DOHH2 (cell line): ENCODE measurements at regions not wholly inside any gene's neighbourhood (a gene's known extent, or its start where the extent isn't known, plus 50 kb on each side); places are given as distances from the start of the nearest gene placed in this dataset.

Experiments
- H3F3A ChIP-seq: fragments of 200-600 bp; sonication (generic), shearing (Covaris generic); 2 replicates; pipeline ENCODE4 v1.6.0; 2016; ENCODE audit warnings: antibody characterized with exemption, mild to moderate bottlenecking; ENCODE audit not compliant: control insufficient read depth, insufficient read depth
- H3K27ac ChIP-seq: fragments of 200-600 bp; sonication (generic); 2 replicates; pipeline ENCODE4 v1.5.1; 2014; ENCODE audit warnings: low read depth, mild to moderate bottlenecking, low read length, moderate library complexity
- H3K27me3 ChIP-seq: fragments of 200-600 bp; sonication (generic); 2 replicates; pipeline ENCODE4 v1.6.1; 2014; ENCODE audit warnings: mild to moderate bottlenecking, low read length, mixed read lengths; ENCODE audit not compliant: control insufficient read depth
- H3K36me3 ChIP-seq: fragments of 200-600 bp; sonication (generic); 2 replicates; pipeline ENCODE4 v1.6.1; 2014; ENCODE audit warnings: mild to moderate bottlenecking, low read length, moderate library complexity, mixed read lengths; ENCODE audit not compliant: control insufficient read depth
- H3K4me1 ChIP-seq: fragments of 200-600 bp; sonication (generic); 2 replicates; pipeline ENCODE4 v1.6.1; 2014; ENCODE audit warnings: mild to moderate bottlenecking, low read length, mixed read lengths; ENCODE audit not compliant: control insufficient read depth
- H3K4me2 ChIP-seq: fragments of 200-600 bp; sonication (generic); 2 replicates; pipeline ENCODE4 v1.6.0; 2014; ENCODE audit warnings: mild to moderate bottlenecking, low read length, moderate library complexity
- H3K4me3 ChIP-seq: fragments of 200-600 bp; sonication (generic); 2 replicates; pipeline ENCODE4 v1.5.1; 2014; ENCODE audit warnings: mild to moderate bottlenecking, low read length, mixed read lengths
- H3K79me2 ChIP-seq: fragments of 200-600 bp; sonication (generic); 2 replicates; pipeline ENCODE4 v1.6.1; 2014; ENCODE audit warnings: mild to moderate bottlenecking, low read length, mixed read lengths; ENCODE audit not compliant: control insufficient read depth
- H3K9me2 ChIP-seq: fragments of 200-600 bp; sonication (generic); replicated peaks from 2 replicates; pipeline ENCODE4 v1.6.1; 2014; ENCODE audit warnings: mild to moderate bottlenecking, low read length, mixed read lengths; ENCODE audit not compliant: control insufficient read depth
- H3K9me3 ChIP-seq: fragments of 200-600 bp; sonication (generic); 2 replicates; pipeline ENCODE4 v1.6.1; 2014; ENCODE audit warnings: antibody characterized with exemption, low read length, mixed read lengths; ENCODE audit not compliant: control insufficient read depth, insufficient read depth
- H4K20me1 ChIP-seq: fragments of 200-600 bp; sonication (generic); 2 replicates; pipeline ENCODE4 v1.6.0; 2014; ENCODE audit warnings: low read depth, mild to moderate bottlenecking, antibody characterized with exemption, low read length, moderate library complexity; ENCODE audit not compliant: control insufficient read depth, insufficient read depth
- CTCF ChIP-seq: fragments of 200-600 bp; sonication (generic); IDR thresholded peaks from one replicate; pipeline ENCODE4 v1.5.1; 2014; ENCODE audit warnings: antibody characterized with exemption, mild to moderate bottlenecking, low read depth, low read length; ENCODE audit not compliant: poor library complexity, severe bottlenecking
- EZH2phosphoT487 ChIP-seq: fragments of 200-600 bp; sonication (generic); IDR thresholded peaks from 2 replicates; pipeline ENCODE4 v1.6.1; 2017; ENCODE audit warnings: borderline replicate concordance, mild to moderate bottlenecking, antibody characterized with exemption, low read length, moderate library complexity, mixed read lengths

DNA sequence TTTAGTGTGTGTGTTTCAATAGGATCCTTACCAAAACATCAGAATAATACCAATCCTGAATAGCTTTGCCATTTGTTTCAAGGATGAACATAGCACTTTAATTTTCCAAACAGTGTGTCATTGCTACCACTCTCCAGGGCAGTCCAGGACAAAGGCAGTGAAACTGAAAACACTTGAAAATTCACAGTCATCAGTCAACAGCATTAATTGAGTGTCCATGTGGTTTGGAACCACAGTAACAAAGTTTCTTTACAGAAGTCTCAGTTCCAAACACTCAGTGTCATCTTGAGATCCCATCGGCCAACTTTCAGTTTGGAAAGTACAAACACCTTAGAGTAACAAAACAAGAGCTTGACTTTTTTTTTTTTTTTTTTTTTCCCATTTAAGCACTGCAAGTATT, 228.4 kb upstream of the SOX5 start:
- H3K4me2 ChIP-seq = no peak overlapping the region
- no peak for TF ChIP-seq CTCF
- H3K79me2 ChIP-seq = no peaks in the 10 kb centered on the region
- H3K4me3 ChIP-seq = no peak overlapping the region
- H4K20me1 ChIP-seq = no peaks in the 10 kb centered on the region
- no peaks in the 10 kb centered on the region for H3K36me3 ChIP-seq
- H3K27ac ChIP-seq = no peak overlapping the region
- H3K9me3 ChIP-seq = no peaks in the 10 kb centered on the region
- no peaks in the 10 kb centered on the region for H3K9me2 ChIP-seq
- no peaks in the 10 kb centered on the region for H3K4me1 ChIP-seq
- H3F3A ChIP-seq = no peaks in the 10 kb centered on the region
- no peaks in the 10 kb centered on the region for H3K27me3 ChIP-seq

- H3F3A ChIP-seq = no peaks in the 10 kb centered on the region
- no peaks in the 10 kb centered on the region for H3K27me3 ChIP-seq
- no peaks in the 10 kb centered on the region for H3K79me2 ChIP-seq
- H3K4me3 ChIP-seq = no peak overlapping the region
- no peak overlapping the region for H3K4me2 ChIP-seq
- H4K20me1 ChIP-seq = no peaks in the 10 kb centered on the region
- no peaks in the 10 kb centered on the region for H3K36me3 ChIP-seq
- H3K9me2 ChIP-seq = no peaks in the 10 kb centered on the region
- no peak overlapping the region for H3K27ac ChIP-seq
- TF ChIP-seq EZH2phosphoT487 (no peak), CTCF (no peak)
- no peaks in the 10 kb centered on the region for H3K4me1 ChIP-seq
- H3K9me3 ChIP-seq = no peaks in the 10 kb centered on the region
These were observed 226.5 kb upstream of the SOX5 start for GRCh38 chr12:24175929-24176328.

DNA sequence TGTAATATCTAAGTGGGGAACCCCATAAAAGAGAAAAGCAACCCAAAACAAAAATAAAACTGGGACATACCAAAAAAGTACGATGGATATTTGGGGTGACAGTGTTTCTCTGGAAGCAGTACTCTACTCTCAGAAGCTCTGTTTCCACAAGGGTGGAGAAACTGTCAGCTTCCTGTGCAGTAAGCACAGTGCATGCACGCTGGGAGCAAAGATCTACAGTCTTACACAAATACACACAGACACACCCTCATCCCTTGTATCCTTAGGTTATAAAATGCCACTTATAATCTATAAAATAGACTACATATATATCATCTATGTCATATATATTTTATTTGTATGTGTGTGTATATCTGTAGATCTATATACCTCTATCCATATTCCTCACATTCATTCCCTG, 225.8 kb upstream of the SOX5 start:
- Histone ChIP-seq H3K79me2 (no peaks in the 10 kb centered on the region), H3F3A (no peaks in the 10 kb centered on the region), H3K4me2 (no peak overlapping the region), H3K27me3 (no peaks in the 10 kb centered on the region), H4K20me1 (no peaks in the 10 kb centered on the region), H3K9me2 (no peaks in the 10 kb centered on the region), H3K36me3 (no peaks in the 10 kb centered on the region), H3K9me3 (no peaks in the 10 kb centered on the region), H3K27ac (no peak overlapping the region), H3K4me3 (no peak overlapping the region), H3K4me1 (no peaks in the 10 kb centered on the region)
- TF ChIP-seq EZH2phosphoT487 (no peak), CTCF (no peak)

- Histone ChIP-seq H3K4me2 (no peak overlapping the region), H3K36me3 (no peaks in the 10 kb centered on the region), H3K79me2 (no peaks in the 10 kb centered on the region), H3F3A (no peaks in the 10 kb centered on the region), H3K27me3 (no peaks in the 10 kb centered on the region), H3K4me3 (no peak overlapping the region), H3K9me2 (no peaks in the 10 kb centered on the region), H4K20me1 (no peaks in the 10 kb centered on the region), H3K27ac (no peak overlapping the region), H3K9me3 (no peaks in the 10 kb centered on the region), H3K4me1 (no peaks in the 10 kb centered on the region)
- TF ChIP-seq CTCF = no peak
- no peak for TF ChIP-seq EZH2phosphoT487
These were observed 223.6 kb upstream of the SOX5 start for GRCh38 chr12:24173067-24173466.
